HL-60/S4 (cell line): ENCODE measurements at regions not wholly inside any gene's neighbourhood (a gene's known extent, or its start where the extent isn't known, plus 50 kb on each side); places are given as distances from the start of the nearest gene placed in this dataset.
"Not testable (repeated sequence)": the region's sequence is repeated elsewhere in the genome, so short reads cannot be mapped to it uniquely, and the experiment has no call there.

Experiments used
- in situ Hi-C: fragments of 300-500 bp; cut with MboI; formaldehyde crosslinking; loops from 2 replicates; pipeline ENCODE4 v1.14.3; 2022; ENCODE audit warnings: low sequenced_read_pairs

GRCh38 chr7:16369855-16370254 lies 51.5 kb downstream of the CRPPA start:
- in situ Hi-C loops, result no loop called here

DNA sequence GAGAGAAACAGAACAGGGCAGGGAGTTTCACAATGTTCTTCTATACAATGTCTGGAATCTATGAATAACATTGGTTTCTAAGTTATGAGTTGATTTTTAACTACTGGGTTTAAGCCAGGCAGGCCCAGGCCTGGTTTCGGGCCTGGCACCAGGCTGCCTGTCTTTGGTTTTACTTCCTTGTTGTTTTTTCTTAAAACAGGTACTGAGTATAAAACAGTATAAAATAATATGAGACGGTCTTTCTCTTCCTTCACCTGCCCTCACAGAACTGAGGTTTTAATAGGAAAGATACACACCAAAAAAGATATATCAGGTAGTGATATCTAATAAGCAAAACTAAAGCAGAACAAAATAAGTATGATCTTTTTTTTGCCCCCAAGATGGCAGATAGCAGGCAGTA lies 52.0 kb downstream of the CRPPA start:
- in situ Hi-C loops, result not testable (repeated sequence)

DNA sequence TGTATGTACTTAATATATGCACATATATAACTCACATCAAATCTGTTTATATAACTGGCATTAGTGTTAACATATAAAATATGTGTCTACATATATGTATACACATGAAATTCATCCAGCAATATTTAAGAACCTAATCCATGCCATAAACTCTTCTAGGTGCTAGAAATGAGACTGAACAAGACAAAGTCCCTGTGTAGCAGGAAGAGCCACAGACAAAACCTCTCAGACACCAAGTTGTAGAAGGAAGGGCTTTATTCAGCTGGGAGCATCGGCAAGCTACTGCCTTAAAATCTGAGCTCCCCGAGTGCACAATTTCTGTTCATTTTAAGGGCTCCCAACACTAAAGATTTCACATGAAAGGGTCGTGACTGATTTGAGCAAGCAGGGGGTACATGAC lies 52.5 kb downstream of the CRPPA start:
- in situ Hi-C loops, result no loop called here

- in situ Hi-C loops, result no loop called here
These were observed 54.2 kb downstream of the CRPPA start for GRCh38 chr7:16367115-16367514.

DNA sequence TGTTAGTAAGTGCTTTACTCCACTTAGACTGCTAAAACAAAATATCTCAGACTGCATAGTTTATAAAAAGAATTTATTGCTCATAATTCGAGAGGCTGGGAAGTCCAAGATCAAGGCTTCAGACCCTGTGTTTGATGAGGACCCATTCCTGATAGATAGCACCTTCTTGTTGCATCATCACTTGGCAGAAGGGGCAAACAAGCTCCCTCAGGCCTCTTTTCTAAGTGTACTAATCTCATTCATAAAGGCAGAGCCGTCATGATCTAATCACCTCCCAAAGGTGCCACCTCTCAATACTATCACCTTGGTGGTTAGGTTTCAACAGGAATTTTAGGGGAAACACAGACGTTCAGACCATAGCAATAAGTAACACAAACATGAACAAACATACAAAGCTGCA lies 55.4 kb downstream of the CRPPA start:
- in situ Hi-C loops, result no loop called here

DNA sequence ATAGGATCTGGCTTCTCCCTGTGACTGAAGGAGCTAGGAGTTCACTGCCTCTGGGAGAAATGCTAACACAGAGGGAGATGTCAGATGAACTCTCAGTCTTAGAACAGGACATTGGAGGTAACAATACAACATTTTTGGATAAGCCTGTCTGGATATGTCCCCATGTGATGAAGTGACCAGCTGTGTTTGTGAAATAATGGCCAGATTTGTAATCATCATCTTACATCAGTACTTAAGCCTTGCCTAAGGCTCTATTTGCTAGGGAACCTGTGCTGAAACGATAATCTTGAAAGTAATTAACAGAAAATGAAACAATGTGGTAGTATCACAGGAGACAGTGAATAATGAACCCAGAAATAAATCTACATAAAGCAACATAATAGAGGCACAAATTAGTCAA lies 56.2 kb downstream of the CRPPA start:
- in situ Hi-C loops, result no loop called here

GRCh38 chr7:16359216-16359615 lies 62.1 kb downstream of the CRPPA start:
- in situ Hi-C loops, result no loop called here

DNA sequence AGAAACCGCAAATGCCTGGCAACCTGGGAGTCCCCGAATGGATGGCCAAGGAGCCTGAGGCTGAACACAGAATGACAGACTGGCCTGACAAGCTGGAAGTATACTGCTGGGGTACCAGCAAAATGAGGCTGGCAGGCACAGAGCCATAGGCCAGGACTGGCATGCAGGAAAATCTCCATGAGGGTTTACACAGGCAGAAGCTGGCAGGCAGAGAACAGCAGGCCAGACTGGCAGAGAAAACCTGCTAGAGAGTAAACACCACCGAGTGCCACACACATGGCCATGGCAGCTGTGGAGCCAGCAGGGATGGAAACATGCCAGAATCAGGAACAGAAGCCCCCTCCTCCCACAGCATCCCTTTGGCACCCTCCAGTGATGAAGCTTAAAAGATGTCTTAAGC lies 63.4 kb downstream of the CRPPA start:
- in situ Hi-C loops, result no loop called here

DNA sequence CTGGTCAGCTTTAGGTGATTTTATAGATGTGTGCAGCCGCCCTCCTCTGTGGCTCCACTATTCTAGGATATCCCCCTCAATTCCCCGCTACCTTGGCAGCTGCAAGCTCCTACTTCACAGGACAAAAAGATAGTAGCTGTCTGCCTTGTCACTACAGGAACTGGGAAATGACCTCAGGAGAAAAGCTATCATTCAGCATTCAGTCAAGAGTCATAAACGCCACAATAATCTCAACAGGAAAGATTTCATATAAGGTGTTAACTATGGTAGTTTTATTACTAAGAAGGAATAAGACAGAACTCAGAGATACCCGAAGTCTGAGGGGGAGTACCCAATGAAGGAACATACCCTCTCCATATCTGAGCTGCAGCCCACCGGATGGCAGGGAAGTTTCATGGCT lies 63.9 kb downstream of the CRPPA start:
- in situ Hi-C loops, result no loop called here

DNA sequence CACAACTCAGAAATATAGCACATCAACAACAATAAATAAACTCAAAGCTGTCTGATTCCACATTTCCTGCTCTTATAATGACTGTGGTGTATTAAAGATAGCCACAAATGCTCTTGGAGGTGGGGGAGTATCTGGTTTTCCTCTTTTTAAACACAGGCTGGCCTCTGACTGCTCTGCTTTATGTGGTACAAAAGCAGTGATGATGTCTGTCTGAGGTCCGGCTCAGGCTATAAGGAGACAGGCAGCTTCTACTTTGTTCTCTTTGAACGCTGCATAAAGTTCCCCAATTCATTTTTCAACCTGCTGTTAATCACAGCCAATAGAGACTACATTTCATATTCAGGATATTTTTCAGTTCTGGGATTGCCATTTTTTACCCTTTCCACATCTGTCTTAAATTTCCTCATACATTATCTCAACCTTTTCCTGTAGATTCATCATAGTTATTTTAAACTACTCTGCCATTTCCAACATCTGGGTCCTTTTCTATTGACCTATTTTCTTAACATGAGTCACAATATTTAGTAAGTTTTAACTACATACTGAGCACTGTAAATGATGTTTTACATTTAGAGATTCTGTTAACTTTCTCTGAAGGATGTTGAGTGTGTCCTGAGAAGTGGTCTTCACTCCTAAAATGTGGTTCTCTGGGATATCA lies 64.9 kb downstream of the CRPPA start:
- in situ Hi-C loops, result no loop called here

DNA sequence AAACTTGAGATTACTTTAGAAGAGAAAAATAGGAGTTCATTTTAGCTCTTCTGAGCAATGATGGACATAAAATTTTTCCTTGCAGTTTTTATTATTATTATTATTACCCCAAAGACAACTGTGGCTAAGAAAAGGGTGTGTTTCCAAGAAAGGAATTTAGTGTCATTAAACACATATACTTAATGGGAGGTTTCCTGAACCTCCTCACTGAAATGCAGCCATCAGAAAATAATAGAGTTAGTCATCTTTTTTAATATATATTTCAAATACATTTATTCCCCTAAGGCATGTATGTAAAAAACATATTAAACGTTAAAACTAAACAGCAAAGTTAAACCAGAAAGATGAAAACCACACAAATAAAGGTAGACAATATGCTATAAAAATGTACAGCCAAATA lies 66.8 kb downstream of the CRPPA start:
- in situ Hi-C loops, result no loop called here

DNA sequence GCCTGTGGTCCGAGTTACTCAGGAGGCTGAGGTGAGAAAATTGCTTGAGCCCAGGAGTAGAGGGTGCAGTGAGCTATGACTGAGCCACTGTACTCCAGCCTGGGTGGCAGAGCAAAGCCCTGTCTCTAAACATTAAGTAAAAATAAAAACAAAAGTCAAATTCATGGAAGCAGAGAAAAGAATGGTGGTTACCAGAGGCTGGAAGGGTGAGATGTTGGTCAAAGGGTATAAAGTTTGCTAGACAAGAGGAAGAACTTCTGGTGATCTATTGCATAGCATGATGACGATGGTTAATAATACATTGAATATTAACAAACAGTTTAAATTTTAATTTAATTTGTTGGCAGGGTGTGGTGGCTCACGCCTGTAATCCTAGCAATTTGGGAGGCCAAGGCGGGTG lies 68.1 kb downstream of the CRPPA start:
- in situ Hi-C loops, result no loop called here

DNA sequence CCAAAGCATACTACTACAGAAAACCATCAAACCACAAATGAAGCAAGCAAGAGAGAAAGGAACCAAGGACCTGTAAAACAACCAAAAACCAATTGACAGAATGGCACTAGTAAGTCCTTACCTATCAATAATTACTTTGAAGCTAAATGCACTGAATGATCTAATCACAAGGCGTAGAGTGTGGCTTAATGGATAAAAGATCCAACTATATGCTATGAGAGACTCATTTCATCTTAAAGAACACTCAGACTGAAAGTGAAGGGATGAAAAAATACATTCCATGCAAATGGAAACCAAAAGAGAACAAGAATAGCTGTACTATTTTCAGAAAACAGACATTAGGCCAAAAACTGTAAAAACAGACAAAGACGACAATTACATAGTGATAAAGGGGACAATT lies 70.7 kb downstream of the CRPPA start:
- in situ Hi-C loops, result no loop called here

- in situ Hi-C loops, result no loop called here
These were observed 73.1 kb downstream of the CRPPA start for GRCh38 chr7:16348251-16348650.

GRCh38 chr7:16347827-16348192 lies 73.5 kb downstream of the CRPPA start:
- in situ Hi-C loops, result no loop called here

- in situ Hi-C loops, result no loop called here
These were observed 74.1 kb downstream of the CRPPA start for GRCh38 chr7:16347066-16347826.

GRCh38 chr7:16345979-16346958 lies 75.1 kb downstream of the CRPPA start:
- in situ Hi-C loops, result no loop called here

DNA sequence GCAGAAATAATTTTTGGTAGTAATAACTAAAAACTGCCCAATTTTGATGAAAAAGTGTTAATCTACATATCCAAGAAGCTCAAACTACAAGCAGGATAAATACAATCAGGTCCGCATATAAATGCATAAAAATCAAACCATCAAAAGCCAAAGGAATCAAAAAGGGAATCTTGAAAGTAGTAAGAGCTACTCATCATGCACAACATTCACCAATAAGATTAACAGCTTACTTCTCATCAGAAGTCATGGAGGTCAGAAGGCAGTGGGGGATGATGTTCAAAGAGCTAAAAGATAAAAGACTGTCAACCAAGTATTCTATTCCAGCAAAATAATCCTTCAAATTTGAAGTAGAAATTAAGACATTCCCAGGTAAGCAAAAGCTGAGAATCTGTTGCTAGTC lies 76.4 kb downstream of the CRPPA start:
- in situ Hi-C loops, result no loop called here

DNA sequence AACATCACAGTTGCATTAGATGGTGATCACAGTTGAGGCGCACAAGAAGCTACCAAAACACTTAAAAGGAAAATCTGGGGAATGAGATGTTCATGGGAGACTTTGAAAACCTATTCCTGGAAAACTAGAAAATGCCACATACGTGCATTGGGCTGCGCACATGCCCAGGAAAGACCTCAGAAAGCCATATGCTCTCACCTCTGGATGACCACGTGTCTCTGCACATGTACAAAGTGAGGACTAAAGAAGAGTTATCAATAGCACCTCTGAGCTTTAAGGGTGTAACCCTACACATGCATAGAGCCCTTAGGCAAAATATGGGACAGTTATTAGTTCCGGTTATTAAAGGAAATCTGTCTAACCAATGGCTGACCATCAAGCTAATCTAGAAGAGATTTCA lies 77.7 kb downstream of the CRPPA start:
- in situ Hi-C loops, result no loop called here

DNA sequence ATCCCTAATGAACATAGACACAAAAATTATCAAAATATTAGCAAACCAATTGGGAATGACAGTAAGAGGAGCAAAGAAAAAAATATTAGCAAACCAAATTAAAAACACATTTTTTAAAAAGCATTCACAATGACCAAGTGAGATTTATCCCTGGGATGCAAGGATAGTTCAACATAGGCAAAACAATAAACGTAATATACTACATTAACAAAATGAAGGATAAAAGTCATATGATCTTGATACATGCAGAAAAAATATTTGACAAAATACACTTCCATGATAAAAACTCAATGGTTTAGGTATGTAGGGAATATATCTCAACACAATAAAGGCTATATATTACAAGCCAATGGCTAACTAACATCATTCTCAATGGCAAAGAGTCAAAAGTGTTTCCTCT lies 83.3 kb downstream of the CRPPA start:
- in situ Hi-C loops, result no loop called here

- in situ Hi-C loops, result no loop called here
These were observed 95.2 kb downstream of the CRPPA start for GRCh38 chr7:16326106-16326505.

DNA sequence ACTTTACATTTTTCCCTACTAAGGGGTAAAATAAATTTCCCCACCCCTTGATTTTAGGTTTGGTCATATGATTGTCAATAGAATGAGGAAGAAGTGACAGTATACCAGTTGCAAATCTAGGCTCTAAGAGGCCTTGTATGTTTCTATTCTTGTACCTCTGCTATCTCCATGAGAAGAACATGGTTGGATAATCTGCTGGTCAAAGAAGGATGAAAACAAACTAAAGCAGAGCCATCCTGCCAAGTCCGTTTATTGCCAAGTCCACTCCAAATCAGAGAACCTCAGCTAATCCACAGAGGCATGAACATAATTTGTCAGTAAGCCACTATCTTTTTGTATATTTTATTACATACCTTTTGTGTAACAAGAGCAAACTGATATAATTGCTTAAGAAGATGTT lies 98.0 kb downstream of the CRPPA start:
- in situ Hi-C loops, result no loop called here
